GM23248 (cell line): ENCODE measurements at regions not wholly inside any gene's neighbourhood (a gene's known extent, or its start where the extent isn't known, plus 50 kb on each side); places are given as distances from the start of the nearest gene placed in this dataset.

Experiments used
- DNase-seq: peaks from one replicate; pipeline ENCODE4 v3.0.0-alpha.2; 2015
- H2AFZ ChIP-seq: fragments of 200-600 bp; sonication (generic); 2 replicates; pipeline ENCODE4 v1.6.1; 2016; ENCODE audit warnings: antibody characterized with exemption
- H3F3A ChIP-seq: fragments of 200-600 bp; sonication (generic); 2 replicates; pipeline ENCODE4 v1.6.1; 2016; ENCODE audit warnings: mild to moderate bottlenecking, antibody characterized with exemption, mixed run types; ENCODE audit not compliant: insufficient read depth
- H3K27ac ChIP-seq: fragments of 200-600 bp; sonication (generic); 2 replicates; pipeline ENCODE4 v1.5.1; 2016; ENCODE audit warnings: mild to moderate bottlenecking
- H3K27me3 ChIP-seq: fragments of 200-600 bp; sonication (generic); replicated peaks from 2 replicates; pipeline ENCODE4 v1.6.1; 2016; ENCODE audit warnings: mild to moderate bottlenecking; ENCODE audit not compliant: insufficient read depth
- H3K36me3 ChIP-seq: fragments of 200-600 bp; sonication (generic); 2 replicates; pipeline ENCODE4 v1.6.1; 2016; ENCODE audit warnings: low read depth, mild to moderate bottlenecking
- H3K4me1 ChIP-seq: fragments of 200-600 bp; sonication (generic); 2 replicates; pipeline ENCODE4 v1.6.1; 2016; ENCODE audit warnings: mild to moderate bottlenecking; ENCODE audit not compliant: insufficient read depth
- H3K4me2 ChIP-seq: fragments of 200-600 bp; sonication (generic); one replicate; pipeline ENCODE4 v1.6.1; 2016; ENCODE audit warnings: mild to moderate bottlenecking; ENCODE audit not compliant: unreplicated experiment
- H3K4me3 ChIP-seq: fragments of 200-600 bp; sonication (generic); 2 replicates; pipeline ENCODE4 v1.5.1; 2016; ENCODE audit warnings: mild to moderate bottlenecking
- H3K79me2 ChIP-seq: fragments of 200-600 bp; sonication (generic); 2 replicates; pipeline ENCODE4 v1.6.1; 2016; ENCODE audit warnings: mild to moderate bottlenecking; ENCODE audit not compliant: insufficient read depth
- H3K9ac ChIP-seq: fragments of 200-600 bp; sonication (generic); 2 replicates; pipeline ENCODE4 v1.6.1; 2016; ENCODE audit warnings: mild to moderate bottlenecking
- H3K9me2 ChIP-seq: fragments of 200-600 bp; sonication (generic); 2 replicates; pipeline ENCODE4 v1.6.1; 2016; ENCODE audit warnings: mixed run types, mild to moderate bottlenecking, moderate library complexity; ENCODE audit not compliant: insufficient read depth
- H3K9me3 ChIP-seq: fragments of 200-600 bp; sonication (generic); one replicate; pipeline ENCODE4 v1.6.1; 2017; ENCODE audit warnings: low read depth
- H4K20me1 ChIP-seq: fragments of 200-600 bp; sonication (generic); 2 replicates; pipeline ENCODE4 v1.6.0; 2016; ENCODE audit not compliant: insufficient read depth
- EZH2 ChIP-seq: fragments of 200-600 bp; sonication (generic); IDR thresholded peaks from 2 replicates; pipeline ENCODE4 v1.6.1; 2018; ENCODE audit warnings: antibody characterized with exemption, mild to moderate bottlenecking; ENCODE audit not compliant: insufficient read depth, poor library complexity, severe bottlenecking
- EZH2phosphoT487 ChIP-seq: fragments of 200-600 bp; sonication (generic); IDR thresholded peaks from 2 replicates; pipeline ENCODE4 v1.6.1; 2018; ENCODE audit warnings: antibody characterized with exemption, moderate library complexity, mild to moderate bottlenecking, low read depth; ENCODE audit not compliant: insufficient read depth
- WGBS, 2 experiments: methylation state at CpG; one replicate each; pipeline ENCODE4 v1.1.6; 2015 to 2017; ENCODE audit warnings: low lambda C conversion rate in 2 of 2, low coverage in 1 of 2; ENCODE audit errors: missing lambda C conversion rate in 2 of 2; 5-methylcytosine and 5-hydroxymethylcytosine counted together
- in situ Hi-C: fragments of 300-500 bp; cut with MboI; formaldehyde crosslinking; loops from 2 replicates; pipeline ENCODE4 v1.15.0; 2020

GRCh38 chr14:42421377-42422078 is 814.9 kb downstream of the LRFN5 start:
- H3K36me3 ChIP-seq, result no peaks in the 10 kb centered on the region
- no peaks in the 10 kb centered on the region for H3K79me2 ChIP-seq
- H2AFZ ChIP-seq, result no peak overlapping the region
- H3K27me3 ChIP-seq, result no peaks in the 10 kb centered on the region
- 54 to 65% methylated on average over 4 of the region's 4 CpGs for WGBS, 2 experiments
- no peaks in the 10 kb centered on the region for H3K9me3 ChIP-seq
- DNase-seq, result no peak
- no peaks in the 10 kb centered on the region for H4K20me1 ChIP-seq
- no peak overlapping the region for H3K27ac ChIP-seq
- no peak overlapping the region for H3K4me3 ChIP-seq
- no peak overlapping the region for H3K4me2 ChIP-seq
- H3F3A ChIP-seq, result no peaks in the 10 kb centered on the region
- TF ChIP-seq EZH2 (no peak), EZH2phosphoT487 (no peak)
- no peaks in the 10 kb centered on the region for H3K4me1 ChIP-seq
- in situ Hi-C loops, result no loop called here
- no peaks in the 10 kb centered on the region for H3K9me2 ChIP-seq
- H3K9ac ChIP-seq, result no peak overlapping the region

GRCh38 chr14:42420071-42420470 is 813.4 kb downstream of the LRFN5 start:
- DNase-seq, result no peak
- Histone ChIP-seq H4K20me1 (no peaks in the 10 kb centered on the region), H3K9me2 (no peaks in the 10 kb centered on the region), H3K9me3 (no peaks in the 10 kb centered on the region), H3K79me2 (no peaks in the 10 kb centered on the region), H3K4me3 (no peak overlapping the region), H3K27ac (no peak overlapping the region), H3K9ac (no peak overlapping the region), H2AFZ (no peak overlapping the region), H3K36me3 (no peaks in the 10 kb centered on the region), H3K4me1 (no peaks in the 10 kb centered on the region), H3K4me2 (no peak overlapping the region), H3F3A (no peaks in the 10 kb centered on the region), H3K27me3 (no peaks in the 10 kb centered on the region)
- TF ChIP-seq EZH2phosphoT487, result no peak
- 79 to 83% methylated on average over 1 of the region's 1 CpG for WGBS, 2 experiments
- in situ Hi-C loops, result no loop called here

GRCh38 chr14:42407153-42407552 is 800.5 kb downstream of the LRFN5 start:
- no peaks in the 10 kb centered on the region for H3K9me3 ChIP-seq
- no peak overlapping the region for H3K27ac ChIP-seq
- no peak overlapping the region for H2AFZ ChIP-seq
- no peaks in the 10 kb centered on the region for H3K4me1 ChIP-seq
- TF ChIP-seq EZH2 (no peak), EZH2phosphoT487 (no peak)
- no peaks in the 10 kb centered on the region for H3K27me3 ChIP-seq
- no peak for DNase-seq
- H4K20me1 ChIP-seq, result no peaks in the 10 kb centered on the region
- no peak overlapping the region for H3K9ac ChIP-seq
- H3K79me2 ChIP-seq, result no peaks in the 10 kb centered on the region
- H3K4me2 ChIP-seq, result no peak overlapping the region
- in situ Hi-C loops, result no loop called here
- 57 to 68% methylated on average over 1 of the region's 1 CpG for WGBS, 2 experiments
- no peak overlapping the region for H3K4me3 ChIP-seq
- H3K36me3 ChIP-seq, result no peaks in the 10 kb centered on the region
- H3F3A ChIP-seq, result no peaks in the 10 kb centered on the region
- H3K9me2 ChIP-seq, result no peaks in the 10 kb centered on the region; the same call in 1 of the 2 replicates

- Histone ChIP-seq H3K4me2 (no peak overlapping the region), H3K9me3 (no peaks in the 10 kb centered on the region), H3K27ac (no peak overlapping the region), H3K36me3 (no peaks in the 10 kb centered on the region), H3K79me2 (no peaks in the 10 kb centered on the region), H3K9ac (no peak overlapping the region), H3K9me2 (no peaks in the 10 kb centered on the region), H3F3A (no peaks in the 10 kb centered on the region), H4K20me1 (no peaks in the 10 kb centered on the region), H3K4me1 (no peaks in the 10 kb centered on the region), H2AFZ (no peak overlapping the region), H3K4me3 (no peak overlapping the region), H3K27me3 (no peaks in the 10 kb centered on the region)
- no peak for TF ChIP-seq EZH2phosphoT487
- no peak for TF ChIP-seq EZH2
- DNase-seq, result no peak
- in situ Hi-C loops, result no loop called here
- WGBS, 2 experiments, result 47 to 51% methylated on average over 3 of the region's 3 CpGs
Observed at GRCh38 chr14:42391146-42391834, 784.6 kb downstream of the LRFN5 start.
